AG08396 (cell line): ENCODE measurements at regions not wholly inside any gene's neighbourhood (a gene's known extent, or its start where the extent isn't known, plus 50 kb on each side); places are given as distances from the start of the nearest gene placed in this dataset.

Experiments
- DNase-seq: peaks from one replicate; pipeline ENCODE4 v3.0.0; 2012; ENCODE audit warnings: low spot score, mixed read lengths

DNA sequence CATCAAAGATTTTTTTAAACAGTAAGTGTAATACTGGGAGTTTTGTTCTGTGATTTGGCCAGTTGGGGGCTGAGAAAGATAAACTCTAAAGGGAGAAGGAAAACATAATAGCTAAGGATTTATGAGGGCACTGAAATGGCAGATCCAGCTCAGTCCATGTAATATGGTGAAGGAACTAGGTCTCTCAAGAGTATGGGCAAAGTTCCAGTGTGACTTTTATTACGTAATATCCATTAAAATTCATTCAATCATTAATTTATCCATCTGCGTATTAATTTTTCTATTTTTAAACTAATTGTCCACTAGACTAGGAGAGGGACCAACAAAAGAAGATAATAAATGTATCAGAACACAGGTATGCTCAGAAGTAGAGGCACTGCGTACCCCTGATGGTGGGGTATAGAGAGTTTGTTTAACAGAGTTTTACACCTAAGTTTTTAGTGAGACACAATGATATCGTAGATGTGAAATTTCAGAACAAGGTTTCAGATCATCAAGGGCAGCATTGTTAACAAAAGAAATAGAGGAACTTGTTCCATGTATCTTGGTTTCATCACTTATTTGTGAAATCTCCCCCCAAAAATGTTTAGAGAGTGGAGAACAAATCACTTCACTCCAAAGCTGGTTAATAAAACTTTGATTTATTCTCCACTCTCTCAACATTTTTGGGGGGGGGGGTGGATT, 351.1 kb downstream of the GRXCR1 start:
- no peak for DNase-seq

DNA sequence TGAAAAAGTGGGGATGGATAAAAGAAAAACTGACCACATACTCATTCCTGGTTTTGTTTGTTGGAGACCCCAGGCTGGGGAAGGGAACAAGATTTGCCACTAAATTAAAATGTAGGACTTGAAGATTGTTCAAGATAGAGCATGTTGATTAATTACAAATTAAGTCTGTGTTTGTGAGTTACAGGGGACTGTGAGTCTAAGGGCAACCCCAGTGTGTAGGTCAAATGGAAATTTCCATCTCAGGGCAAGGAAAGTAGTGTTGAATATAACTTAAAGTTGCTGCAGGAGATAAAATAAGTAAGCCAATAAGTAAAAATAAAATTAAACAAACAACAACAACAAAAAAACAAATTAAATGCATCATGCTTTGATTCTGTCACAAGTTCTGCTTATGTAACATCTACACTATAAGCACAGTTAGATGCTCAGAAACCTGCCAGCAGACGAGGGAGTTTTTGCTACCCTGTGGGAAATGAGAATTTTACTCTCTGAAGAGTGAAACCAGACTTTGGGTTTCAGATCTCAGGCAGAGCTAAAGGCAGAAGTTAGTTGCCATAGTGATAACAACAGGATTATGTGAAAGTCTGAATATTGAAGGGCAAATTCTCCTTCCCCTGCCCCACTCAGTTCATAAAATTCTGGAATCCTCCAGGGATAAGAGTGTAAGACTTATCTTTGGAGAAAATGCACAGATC, 352.3 kb downstream of the GRXCR1 start:
- no peak for DNase-seq

DNA sequence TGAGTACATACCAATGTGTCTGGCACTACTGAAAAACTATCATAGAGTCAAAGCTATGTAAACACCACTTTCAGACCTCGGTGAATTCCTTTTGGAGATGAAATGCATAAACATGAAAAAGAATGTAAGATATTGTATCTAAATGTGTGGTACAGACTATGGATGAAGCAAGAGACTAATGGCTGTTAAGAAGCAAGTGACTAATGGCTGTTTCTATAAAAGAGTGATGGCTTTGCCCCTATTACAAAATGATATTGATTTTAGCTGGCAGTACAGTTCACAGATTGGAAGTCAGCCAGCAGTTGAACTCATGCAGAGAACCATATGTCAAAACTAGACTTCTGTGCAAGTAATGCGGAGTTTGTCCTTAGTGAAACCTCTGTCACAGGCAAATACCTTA, 359.3 kb downstream of the GRXCR1 start:
- DNase-seq = no peak

DNA sequence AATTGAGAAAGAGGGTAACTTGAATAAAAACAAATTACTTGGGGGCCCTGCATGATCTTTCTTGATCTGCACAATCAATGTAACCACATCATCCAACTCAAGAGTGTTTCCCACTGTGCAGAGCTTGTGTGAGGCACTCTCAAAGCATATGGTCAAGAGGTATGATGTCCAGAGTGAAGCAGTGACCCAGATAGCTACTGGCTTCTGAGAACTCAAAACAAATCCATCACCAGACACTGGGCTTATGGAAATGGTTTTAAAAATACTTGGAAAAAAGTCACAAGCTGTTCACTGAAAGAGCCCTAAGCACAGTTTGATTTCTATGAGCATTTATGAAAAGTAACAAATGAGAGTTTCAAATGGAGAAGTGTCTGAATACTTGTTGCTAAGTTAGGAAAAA, 361.0 kb downstream of the GRXCR1 start:
- no peak for DNase-seq

DNA sequence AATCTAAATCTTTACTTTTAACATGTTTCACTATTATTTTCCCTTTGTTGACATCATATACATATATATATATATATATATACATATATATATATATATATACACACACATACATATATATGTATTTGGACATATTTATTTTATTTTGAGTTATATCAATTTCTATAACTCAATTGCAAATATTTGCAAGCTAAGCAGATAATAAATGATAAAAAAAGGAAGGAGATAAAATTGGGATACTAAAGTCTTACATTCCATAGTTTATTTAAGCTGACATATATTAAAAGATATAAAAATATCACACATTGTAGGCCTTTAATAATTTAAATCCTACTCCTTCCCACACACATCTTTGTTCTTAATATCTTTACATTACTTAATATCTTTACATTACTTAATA, 372.2 kb downstream of the GRXCR1 start:
- no peak for DNase-seq

DNA sequence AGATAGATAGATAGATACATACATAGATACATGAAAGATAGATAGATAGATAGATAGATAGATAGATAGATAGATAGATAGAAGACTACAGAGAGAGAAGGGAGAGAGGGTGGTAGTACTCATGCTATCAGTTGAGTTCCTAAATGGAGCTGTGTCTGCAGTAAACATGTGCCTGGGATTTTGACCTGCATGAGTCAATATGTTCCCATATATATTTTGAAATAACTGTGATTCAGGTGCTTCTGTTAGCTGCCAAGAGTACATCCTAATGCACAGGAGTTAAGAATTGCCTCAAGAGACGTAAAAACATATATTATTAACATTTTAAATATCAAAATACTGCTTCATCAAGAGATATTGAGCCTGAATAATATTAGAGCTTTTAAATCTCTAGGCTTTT, 379.4 kb downstream of the GRXCR1 start:
- DNase-seq = no peak

DNA sequence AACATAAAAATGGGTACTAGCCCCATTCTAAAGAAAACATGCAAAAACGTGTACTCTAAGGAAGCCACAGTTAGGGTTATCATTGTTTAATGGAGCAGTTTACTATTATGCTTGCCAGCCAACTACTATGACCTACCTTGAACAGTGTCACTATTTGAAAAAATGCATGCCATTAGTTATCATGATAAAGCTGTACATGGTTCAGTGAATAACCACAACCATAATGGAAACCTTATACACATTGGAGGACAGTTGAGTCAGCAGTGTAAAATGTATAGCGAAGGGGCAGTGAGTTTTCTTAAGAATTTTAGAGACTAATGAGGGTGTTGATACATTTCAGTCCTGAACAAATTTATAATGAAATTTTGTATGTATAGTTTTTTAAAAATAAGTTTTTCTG, 381.9 kb downstream of the GRXCR1 start:
- no peak for DNase-seq

DNA sequence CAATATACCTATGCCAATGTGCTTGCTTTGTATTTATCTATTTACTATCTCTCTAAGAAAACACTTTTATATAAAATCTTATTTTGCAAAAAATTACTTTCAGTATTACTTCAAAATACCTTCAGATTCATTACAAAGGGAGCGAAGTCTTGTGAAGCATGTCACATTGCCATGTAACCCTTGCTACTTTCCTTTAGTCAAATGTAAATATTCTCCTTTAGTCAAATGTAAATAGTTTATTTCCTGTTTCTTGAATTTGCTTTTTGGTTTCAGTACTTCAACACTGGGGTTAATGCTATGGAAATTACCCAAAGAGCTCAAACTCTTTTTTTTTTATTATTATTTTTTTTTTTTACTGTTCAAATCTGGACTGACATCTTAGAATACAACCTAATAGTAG, 383.3 kb downstream of the GRXCR1 start:
- no peak for DNase-seq

DNA sequence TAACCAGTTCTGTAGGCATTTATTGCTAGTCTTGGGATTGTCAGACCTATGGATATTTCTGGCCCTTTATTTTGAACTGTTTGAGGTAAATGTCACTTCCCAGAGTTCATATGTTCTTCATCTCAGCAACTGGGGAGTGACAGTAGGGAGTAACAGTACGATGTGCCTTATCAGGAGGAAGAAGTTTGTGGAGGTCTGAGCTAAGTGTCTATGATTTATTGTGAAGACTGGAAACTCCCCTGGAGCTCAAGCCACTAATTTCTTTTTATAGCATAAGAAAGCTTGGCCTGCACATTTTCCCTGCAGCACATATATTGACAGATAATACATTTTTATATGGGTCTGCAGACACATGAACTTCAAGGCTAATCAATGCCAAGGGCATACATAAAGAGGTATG, 383.8 kb downstream of the GRXCR1 start:
- DNase-seq = no peak

DNA sequence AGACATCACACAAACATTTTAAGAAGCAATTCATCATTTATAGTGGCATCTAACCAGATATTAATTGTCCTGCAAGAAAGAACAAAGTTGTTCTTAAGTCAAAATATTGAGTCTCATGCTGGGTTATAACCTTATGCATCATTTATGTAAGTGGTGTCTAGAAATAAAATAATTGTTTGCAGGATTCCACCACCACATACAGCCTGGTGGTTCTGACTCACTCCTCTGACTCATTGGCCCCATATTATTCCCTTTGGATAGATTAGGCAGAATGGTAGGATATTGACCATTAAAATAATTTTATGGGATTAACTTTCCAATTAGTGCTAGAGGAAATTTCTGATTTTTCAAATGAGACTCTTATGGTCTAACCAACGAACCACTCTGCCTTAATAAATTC, 384.5 kb downstream of the GRXCR1 start:
- peak; percentile 12 for DNase-seq

DNA sequence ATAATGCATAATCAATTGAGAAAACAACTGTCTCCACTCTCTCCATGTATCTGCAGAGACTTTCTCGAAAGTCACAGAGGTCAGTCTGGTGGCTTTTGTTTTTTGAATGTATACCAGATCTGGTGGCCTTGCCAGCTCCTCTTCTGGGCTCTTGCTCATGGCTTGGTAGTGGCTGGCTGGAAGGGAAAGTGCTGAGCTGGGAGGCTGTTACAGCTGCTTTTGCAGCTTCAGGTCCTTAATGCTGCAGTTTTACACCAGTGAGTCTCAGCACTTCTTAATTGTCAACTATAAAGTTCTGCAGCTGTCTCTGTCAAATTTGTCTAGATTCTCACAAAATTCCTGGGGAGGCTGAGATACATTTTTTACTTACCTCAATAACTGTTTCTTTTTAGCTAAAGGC, 390.0 kb downstream of the GRXCR1 start:
- no peak for DNase-seq

DNA sequence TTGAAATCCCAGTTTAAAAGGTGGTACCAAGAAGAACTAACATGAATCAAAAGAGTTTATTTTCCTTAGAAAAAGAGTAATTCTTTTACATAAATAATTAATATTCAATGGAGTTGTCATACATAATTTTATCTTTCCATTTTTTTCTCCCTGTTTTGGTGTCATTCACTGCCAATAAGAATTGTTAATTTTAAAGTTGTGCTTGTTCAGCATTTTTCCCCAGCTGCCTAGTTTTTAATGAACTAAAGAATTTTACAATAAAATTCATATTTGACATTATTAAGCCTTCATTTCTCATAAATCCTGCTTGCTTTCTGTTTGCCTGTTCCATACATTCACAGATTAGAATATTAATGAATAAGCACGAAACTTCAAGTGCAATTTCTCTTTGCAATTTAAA, 393.6 kb downstream of the GRXCR1 start:
- DNase-seq = no peak

DNA sequence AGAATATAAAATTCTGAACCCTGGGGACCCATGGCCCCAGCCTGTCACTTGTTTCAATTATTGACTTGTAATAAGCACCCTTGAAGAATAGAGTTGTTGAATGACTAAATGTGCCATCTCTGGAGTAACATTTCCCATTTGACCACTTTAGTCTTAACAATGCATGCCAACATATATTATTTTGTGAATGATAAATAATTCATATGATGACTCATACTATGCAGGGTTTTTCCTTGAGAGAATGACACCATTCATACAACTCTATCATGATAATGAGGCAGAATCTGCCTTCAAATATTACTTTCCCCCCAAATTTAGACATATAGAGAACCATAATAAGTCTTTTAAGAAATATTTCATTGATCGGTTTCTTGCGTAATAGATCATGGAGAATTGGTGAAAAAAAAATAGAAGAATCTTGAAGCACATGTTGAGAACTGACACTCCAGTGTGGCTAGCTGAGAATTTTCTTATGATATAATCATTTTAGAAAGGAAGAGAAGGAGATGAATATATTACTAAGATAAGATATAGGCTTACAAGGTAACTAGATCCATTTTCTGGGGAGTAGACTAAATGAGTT, 404.5 kb downstream of the GRXCR1 start:
- DNase-seq = no peak

DNA sequence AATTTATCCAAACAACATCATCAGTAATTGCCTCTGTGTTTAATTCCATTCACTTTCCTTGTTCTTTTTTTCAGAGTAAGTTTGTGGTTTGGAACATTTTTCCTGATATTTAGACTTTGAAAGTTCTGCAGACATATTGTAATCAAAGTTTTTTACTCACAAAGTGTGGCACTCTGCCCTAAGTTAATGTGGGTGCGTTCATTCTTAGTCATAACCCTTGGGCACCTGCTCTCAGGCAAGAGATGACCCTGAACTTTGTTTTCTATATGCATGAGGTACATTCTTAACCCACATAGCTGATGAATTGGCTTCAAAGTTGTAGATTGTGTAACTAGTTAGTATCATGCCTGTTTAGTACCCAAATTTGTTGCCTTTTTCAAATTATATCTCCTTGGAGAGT, 424.3 kb downstream of the GRXCR1 start:
- no peak for DNase-seq

DNA sequence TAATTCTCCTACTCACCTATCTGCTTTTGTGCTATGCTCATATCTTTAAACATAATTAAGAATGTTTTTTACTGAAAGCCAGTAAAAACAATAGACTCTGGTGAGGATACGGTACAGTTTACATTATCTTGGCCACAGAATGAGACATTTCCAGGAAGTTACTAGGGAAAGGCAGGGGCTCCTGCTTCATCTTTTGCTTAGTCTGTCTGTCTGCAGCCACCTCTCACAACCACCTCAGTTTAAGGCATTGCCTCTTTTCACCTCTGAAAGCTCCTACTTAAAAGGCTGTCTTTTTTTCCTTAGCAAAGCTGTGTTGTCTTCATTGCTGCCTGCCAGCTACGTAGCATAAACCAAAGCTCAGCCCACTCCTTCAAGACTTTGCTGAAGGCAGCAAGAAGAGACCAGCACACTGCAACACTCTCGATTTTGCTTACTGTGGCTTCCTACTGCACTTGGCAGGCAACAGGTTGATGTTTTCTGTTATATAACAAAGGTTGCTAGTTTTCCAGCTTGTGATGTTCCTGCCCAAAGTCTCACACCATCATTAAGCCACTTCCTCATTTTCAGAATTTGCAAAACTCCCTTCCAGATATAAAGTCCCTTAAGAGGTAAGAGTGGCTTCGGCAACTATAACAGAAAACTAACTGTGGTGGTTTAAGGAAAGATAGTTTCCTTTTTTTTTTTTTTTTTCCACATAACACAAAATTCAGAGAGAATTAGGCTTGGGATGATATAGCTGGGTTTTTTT, 432.9 kb downstream of the GRXCR1 start:
- DNase-seq = peak; percentile 4

DNA sequence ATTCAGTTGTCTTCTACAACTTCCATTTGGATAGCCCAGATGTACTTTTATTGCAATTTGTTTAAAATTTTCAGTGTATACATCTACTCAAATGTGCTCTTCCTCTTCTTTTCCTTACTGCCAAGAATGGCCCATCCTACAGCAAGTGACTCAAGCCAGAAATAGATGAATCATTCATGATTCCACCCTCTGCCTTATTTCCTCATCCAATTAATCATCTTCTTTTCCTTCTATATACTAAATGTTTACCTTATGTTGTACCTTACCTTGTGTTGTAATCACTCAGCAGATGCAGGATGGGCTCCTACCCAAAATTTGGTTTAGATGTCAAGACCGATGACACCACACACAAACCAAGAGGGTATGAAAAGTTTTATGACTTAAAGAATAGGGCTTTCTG, 437.8 kb downstream of the GRXCR1 start:
- DNase-seq = peak; percentile 5

DNA sequence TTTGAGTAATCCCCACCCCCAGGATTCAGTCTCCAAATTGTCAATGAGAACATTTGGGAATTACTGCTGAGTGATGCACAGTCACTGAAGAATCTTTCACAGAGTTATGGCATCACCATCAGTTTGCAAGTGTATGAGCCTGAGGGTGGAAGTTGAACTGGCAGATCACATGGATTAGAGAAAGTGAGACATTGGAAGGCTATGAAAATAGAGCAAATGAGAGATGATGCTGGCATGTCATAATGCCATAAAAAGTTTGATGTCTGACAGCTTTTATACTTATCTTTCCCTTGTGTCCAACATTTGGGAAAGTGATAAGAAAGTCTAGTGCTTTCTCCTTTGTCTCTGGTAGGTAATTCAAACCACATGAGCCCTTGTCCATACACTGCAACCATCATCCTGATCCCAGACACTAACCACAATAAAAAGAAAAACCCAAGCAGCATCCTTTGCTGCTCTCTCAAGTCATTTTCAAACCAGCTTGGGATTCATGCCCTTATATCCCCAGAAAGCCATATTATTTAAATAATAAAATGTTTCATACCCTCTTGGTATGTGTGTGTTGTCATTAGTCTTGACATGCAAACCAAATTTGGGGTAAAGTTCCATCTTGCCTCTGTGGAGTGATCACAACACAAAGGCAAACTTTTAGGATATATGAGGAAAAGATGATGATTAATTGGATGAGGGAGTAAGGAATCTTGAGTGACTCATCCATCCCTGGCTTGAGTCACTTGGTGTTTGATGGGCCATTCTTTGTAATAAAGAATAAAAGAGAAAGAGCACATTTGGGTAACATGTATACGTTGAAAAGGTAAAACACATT, 438.9 kb downstream of the GRXCR1 start:
- DNase-seq = peak; percentile 15

DNA sequence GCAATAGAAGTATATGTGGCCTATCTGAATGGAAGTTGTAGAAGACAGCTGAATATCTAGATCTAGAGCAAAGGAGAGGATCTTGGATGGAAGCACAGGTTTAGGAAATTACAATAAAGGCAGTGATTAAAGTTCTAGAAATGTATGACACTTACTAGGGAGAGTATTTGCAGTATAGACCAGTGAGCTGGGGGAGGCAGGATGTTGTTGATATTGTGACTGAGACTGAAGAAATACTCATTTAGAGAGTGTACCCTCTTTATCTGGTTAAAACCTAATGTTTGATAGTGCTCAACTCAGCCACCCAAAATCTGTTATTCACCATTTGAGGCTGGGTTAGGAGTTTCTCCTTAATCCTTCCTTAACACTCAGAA, 439.5 kb downstream of the GRXCR1 start:
- no peak for DNase-seq

DNA sequence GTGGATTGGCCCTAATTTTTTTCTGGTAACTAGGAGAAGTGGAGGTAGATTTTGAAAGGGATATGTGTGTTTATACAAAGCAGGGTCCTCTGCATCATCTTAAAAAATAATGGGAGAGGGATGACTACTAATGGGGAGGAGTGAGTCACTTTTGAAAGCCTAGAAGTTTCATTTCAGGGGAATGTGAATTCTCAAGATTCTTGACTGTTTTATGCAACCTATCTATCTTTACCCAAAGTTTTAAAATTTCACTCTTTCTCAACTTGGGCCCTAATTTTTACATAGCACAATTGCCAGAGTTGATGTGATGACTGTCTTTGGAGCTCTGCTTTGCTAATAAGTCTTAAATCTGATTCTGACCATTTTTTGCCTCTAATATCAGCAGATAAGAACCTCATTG, 445.2 kb downstream of the GRXCR1 start:
- DNase-seq = peak; percentile 11

DNA sequence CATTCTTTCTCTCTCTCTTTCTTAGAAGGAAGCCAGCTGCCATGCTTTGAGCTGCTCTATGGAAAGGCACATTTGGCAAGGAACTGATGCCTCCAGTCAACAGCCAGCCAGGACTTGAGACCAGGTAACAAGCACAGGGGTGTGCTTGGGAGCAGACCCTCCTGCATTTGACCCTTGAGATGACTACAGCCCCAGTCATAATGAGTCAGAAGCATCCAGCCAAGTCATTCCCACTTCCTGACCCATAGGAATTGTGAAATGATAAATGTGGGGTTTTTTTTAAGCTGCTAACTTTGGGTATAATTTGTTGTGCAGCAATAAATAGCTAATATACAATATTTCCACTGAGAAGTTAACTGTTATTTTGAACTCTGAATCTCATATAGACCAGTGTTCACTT, 446.9 kb downstream of the GRXCR1 start:
- peak; percentile 33 for DNase-seq

DNA sequence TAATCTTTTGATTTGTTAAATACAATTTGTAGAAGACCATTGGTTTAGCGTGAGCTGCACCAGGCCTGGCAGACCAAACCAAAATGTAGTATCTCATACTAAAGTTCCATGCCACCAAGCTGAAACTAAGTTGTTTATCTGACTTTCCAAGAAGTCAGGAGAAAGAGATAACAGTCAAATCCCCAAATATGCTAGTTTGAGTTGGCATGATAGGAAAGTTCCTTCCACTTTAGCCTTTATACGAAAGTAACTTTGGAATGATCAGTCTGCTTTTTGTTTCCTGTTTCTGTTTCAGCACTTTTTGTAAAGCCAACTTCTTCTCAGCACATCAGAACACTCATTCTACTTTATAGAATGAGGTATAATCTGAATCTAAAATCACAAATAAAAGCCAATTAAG, 449.2 kb downstream of the GRXCR1 start:
- no peak for DNase-seq

DNA sequence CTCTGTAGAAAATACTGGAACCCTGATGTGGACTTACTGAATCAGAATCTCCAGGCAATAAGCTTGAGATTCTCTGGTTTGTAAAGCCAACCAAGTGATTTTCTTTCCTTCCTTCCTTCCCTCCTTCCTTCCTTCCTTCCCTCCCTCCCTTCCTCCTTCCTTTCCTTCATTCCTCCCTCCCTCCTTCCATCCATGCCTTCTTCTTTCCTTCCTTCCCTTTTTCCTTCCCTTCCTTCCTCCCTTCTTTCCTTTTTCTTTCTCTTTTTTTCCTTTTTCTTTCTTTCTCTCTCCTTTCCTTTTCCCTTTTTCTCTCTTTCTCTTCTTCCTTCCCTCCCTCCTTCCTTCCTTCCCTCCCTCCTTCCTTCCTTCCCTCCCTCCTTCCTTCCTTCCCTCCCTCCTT, 450.8 kb downstream of the GRXCR1 start:
- no peak for DNase-seq
